GM18499 (cell line): ENCODE measurements at regions not wholly inside any gene's neighbourhood (a gene's known extent, or its start where the extent isn't known, plus 50 kb on each side); places are given as distances from the start of the nearest gene placed in this dataset.

ENCODE experiments used
- ATAC-seq: cut with Tn5 transposase; IDR thresholded peaks from one replicate; pipeline ENCODE4 v1.9.1; 2021; ENCODE audit warnings: moderate number of reproducible peaks; ENCODE audit not compliant: insufficient read depth, unreplicated experiment

- ATAC-seq, result no peak
Observed at GRCh38 chr3:178036451-178037144, 499.6 kb upstream of the KCNMB2 start.

- ATAC-seq, result no peak
Observed at GRCh38 chr3:178041931-178042330, 494.3 kb upstream of the KCNMB2 start.

- ATAC-seq, result no peak
Observed at GRCh38 chr3:178042376-178042775, 493.9 kb upstream of the KCNMB2 start.

- ATAC-seq, result no peak
Observed at GRCh38 chr3:178043084-178043483, 493.2 kb upstream of the KCNMB2 start.

- ATAC-seq, result no peak
Observed at GRCh38 chr3:178044320-178044719, 491.9 kb upstream of the KCNMB2 start.

- no peak for ATAC-seq
Observed at GRCh38 chr3:178047496-178047895, 488.7 kb upstream of the KCNMB2 start.

- ATAC-seq, result no peak
Observed at GRCh38 chr3:178048768-178049167, 487.5 kb upstream of the KCNMB2 start.

- no peak for ATAC-seq
Observed at GRCh38 chr3:178054471-178054870, 481.8 kb upstream of the KCNMB2 start.

GRCh38 chr3:178055939-178056338, 480.3 kb upstream of the KCNMB2 start:
- ATAC-seq, result no peak

- no peak for ATAC-seq
Observed at GRCh38 chr3:178056868-178057267, 479.4 kb upstream of the KCNMB2 start.

GRCh38 chr3:178058629-178059028, 477.6 kb upstream of the KCNMB2 start:
- ATAC-seq, result no peak

GRCh38 chr3:178059119-178059518, 477.1 kb upstream of the KCNMB2 start:
- no peak for ATAC-seq

- ATAC-seq, result no peak
Observed at GRCh38 chr3:178059836-178060235, 476.4 kb upstream of the KCNMB2 start.

- ATAC-seq, result no peak
Observed at GRCh38 chr3:178060407-178060806, 475.8 kb upstream of the KCNMB2 start.

- no peak for ATAC-seq
Observed at GRCh38 chr3:178062126-178062525, 474.1 kb upstream of the KCNMB2 start.

GRCh38 chr3:178063461-178063860, 472.8 kb upstream of the KCNMB2 start:
- ATAC-seq, result no peak

GRCh38 chr3:178067721-178068120, 468.5 kb upstream of the KCNMB2 start:
- no peak for ATAC-seq

GRCh38 chr3:178072391-178073305, 463.6 kb upstream of the KCNMB2 start:
- no peak for ATAC-seq

- ATAC-seq, result no peak
Observed at GRCh38 chr3:178073366-178073765, 462.9 kb upstream of the KCNMB2 start.

GRCh38 chr3:178075344-178075743, 460.9 kb upstream of the KCNMB2 start:
- no peak for ATAC-seq

- ATAC-seq, result no peak
Observed at GRCh38 chr3:178078953-178079352, 457.3 kb upstream of the KCNMB2 start.

GRCh38 chr3:178079966-178080365, 456.3 kb upstream of the KCNMB2 start:
- no peak for ATAC-seq
